ENCODE measurements at regions not wholly inside any gene's neighbourhood (a gene's known extent, or its start where the extent isn't known, plus 50 kb on each side); places are given as distances from the start of the nearest gene placed in this dataset.

DNA sequence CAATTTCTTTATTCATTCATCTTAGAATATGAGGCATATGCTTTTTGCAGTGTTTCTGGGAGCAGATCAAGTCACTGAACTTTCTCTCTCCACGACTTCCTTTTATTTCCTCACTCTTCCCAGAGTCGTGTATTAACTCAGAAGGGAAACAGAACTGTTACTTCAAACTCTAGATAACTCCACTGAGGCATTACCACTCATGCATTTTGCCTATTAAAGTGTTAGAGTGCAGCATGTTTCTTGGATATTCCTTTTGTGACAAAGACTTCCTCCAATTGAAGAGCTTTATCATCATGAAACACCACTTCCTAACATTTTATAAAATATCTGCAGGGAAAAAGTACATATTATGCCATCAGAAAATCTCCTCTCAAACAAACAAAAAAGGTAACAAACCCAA is 797.4 kb upstream of the COBL start:
- TF ChIP-seq, protein P1, sequence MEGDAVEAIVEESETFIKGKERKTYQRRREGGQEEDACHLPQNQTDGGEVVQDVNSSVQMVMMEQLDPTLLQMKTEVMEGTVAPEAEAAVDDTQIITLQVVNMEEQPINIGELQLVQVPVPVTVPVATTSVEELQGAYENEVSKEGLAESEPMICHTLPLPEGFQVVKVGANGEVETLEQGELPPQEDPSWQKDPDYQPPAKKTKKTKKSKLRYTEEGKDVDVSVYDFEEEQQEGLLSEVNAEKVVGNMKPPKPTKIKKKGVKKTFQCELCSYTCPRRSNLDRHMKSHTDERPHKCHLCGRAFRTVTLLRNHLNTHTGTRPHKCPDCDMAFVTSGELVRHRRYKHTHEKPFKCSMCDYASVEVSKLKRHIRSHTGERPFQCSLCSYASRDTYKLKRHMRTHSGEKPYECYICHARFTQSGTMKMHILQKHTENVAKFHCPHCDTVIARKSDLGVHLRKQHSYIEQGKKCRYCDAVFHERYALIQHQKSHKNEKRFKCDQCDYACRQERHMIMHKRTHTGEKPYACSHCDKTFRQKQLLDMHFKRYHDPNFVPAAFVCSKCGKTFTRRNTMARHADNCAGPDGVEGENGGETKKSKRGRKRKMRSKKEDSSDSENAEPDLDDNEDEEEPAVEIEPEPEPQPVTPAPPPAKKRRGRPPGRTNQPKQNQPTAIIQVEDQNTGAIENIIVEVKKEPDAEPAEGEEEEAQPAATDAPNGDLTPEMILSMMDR (IDR thresholded peaks at IDR 0.05) = no peak
- Histone ChIP-seq H3K9me3 (no peaks in the 10 kb centered on the region), H3K36me3 (ENCODE audit: low read depth) (no peaks in the 10 kb centered on the region), H3K4me3 (no peak overlapping the region), H3K4me1 (ENCODE audit: low read depth) (no peaks in the 10 kb centered on the region)
- no peak for ATAC-seq
- no peak for DNase-seq
- intact Hi-C loops (cut with DNase I, micrococcal nuclease) = no loop called here

DNA sequence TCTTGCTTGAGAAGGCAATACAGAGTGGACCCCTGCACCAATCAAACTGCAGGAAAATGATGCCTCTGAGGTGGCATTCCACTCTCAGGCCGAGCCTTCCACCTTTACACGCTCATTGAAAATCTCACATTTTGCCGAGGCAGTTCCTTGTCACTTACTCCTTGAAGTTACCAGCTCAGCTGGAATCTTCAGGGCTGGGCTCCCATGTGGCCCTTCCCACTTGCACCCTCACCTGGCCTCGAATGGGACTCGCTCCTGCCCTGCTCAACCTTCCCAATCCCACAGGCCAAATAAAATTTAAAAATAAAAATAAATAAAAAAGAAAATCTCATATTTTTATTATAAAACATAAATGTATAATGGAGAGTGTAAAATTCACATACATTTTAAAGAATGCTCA is 790.7 kb upstream of the COBL start:
- Histone ChIP-seq H3K36me3 (ENCODE audit: low read depth) (no peaks in the 10 kb centered on the region), H3K4me1 (ENCODE audit: low read depth) (no peaks in the 10 kb centered on the region), H3K9me3 (no peaks in the 10 kb centered on the region), H3K4me3 (no peak overlapping the region)
- intact Hi-C loops (cut with DNase I, micrococcal nuclease) = no loop called here
- TF ChIP-seq, protein P1 (IDR thresholded peaks at IDR 0.05) = no peak
- ATAC-seq (no peak), DNase-seq (no peak)

DNA sequence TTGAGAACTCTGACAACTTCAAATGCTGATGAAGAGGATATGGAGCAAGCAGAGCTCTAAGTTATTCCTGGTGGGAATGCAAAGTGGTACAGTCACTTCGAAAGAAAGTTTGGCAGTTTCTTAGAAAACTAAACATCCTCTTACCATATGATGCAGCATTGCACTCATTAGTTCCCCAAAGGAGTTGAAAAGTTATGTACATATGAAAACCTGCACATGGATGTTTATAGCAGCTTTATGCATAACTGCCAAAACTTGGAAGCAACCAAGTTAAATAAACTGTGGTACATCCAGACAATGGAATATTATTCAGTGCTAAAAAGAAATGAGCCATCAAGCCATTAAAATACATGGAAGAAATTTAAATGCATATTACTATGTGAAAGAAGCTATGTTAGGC is 779.3 kb upstream of the COBL start:
- TF ChIP-seq, protein P1 (IDR thresholded peaks at IDR 0.05) = no peak
- Histone ChIP-seq H3K36me3 (ENCODE audit: low read depth) (no peaks in the 10 kb centered on the region), H3K9me3 (no peaks in the 10 kb centered on the region), H3K4me1 (ENCODE audit: low read depth) (no peaks in the 10 kb centered on the region), H3K4me3 (no peak overlapping the region)
- no peak for DNase-seq
- intact Hi-C loops (cut with DNase I, micrococcal nuclease) = no loop called here
- ATAC-seq = no peak

DNA sequence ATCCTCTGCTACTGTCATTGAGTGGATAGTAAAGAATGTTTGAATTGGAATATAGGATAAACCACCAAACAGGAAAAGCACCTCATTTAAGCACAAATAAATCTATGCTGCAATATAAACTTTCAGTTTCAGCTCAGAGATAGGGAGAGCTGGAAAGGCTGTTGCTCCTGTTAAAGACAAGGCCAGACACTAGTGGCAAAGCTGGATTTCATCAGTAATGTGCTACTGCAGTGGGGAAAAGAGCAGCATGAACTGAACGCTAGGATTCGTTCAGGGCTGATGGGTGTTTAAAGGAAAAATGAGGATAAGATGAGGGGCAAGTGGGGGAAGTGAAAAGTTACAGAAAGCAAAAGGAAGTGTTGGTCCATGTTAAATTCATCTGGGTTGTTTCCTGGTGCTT is 775.4 kb upstream of the COBL start:
- H3K9me3 ChIP-seq = no peaks in the 10 kb centered on the region
- intact Hi-C loops (cut with DNase I, micrococcal nuclease) = no loop called here
- ATAC-seq = no peak
- H3K4me3 ChIP-seq = no peak overlapping the region
- H3K4me1 ChIP-seq (ENCODE audit: low read depth) = no peaks in the 10 kb centered on the region
- no peak for DNase-seq
- TF ChIP-seq, protein P1 (IDR thresholded peaks at IDR 0.05) = no peak
- no peaks in the 10 kb centered on the region for H3K36me3 ChIP-seq (ENCODE audit: low read depth)

DNA sequence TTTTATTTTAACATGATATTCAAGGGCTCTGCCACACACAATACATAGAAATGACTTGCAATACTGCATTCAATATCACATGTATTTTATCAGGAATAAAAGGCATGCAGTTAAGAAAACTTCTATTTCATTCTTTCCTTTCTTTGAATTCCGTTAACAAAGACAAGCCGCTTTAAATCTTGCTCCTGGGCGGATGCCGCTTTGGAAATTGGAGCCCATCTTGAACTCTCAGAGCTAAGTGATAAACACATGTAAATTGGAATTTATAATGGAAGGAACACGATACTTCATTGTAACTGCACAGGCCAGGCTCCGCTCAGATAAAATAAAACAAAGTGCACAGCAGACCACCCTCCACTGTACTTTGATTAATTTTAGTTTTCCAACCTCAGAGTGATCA is 774.5 kb upstream of the COBL start:
- Histone ChIP-seq H3K9me3 (no peaks in the 10 kb centered on the region), H3K4me1 (ENCODE audit: low read depth) (no peaks in the 10 kb centered on the region), H3K36me3 (ENCODE audit: low read depth) (no peaks in the 10 kb centered on the region), H3K4me3 (no peak overlapping the region)
- TF ChIP-seq, protein P1 (IDR thresholded peaks at IDR 0.05) = no peak
- DNase-seq (no peak), ATAC-seq (no peak)
- intact Hi-C loops (cut with DNase I, micrococcal nuclease) = no loop called here
